SK-N-SH (cell line): ENCODE measurements at regions not wholly inside any gene's neighbourhood (a gene's known extent, or its start where the extent isn't known, plus 50 kb on each side); places are given as distances from the start of the nearest gene placed in this dataset.

Experiments
- CHD2 ChIP-seq: fragments of 150-350 bp; IDR thresholded peaks from 2 replicates; pipeline ENCODE4 v1.6.1; 2018; ENCODE audit warnings: low read length; ENCODE audit not compliant: partially characterized antibody
- CTCF ChIP-seq: fragments of 200-600 bp; sonication (generic); IDR thresholded peaks from 2 replicates; pipeline ENCODE4 v1.6.1; 2017; ENCODE audit warnings: antibody characterized with exemption, mild to moderate bottlenecking, moderate library complexity
- EP300 ChIP-seq, 2 experiments: IDR thresholded peaks; 2 replicates each; pipeline versions ENCODE4 v1.4.0 to v1.6.1; 2012; ENCODE audit warnings: borderline replicate concordance in 1 of 2, low read depth in 1 of 2, low read length in 1 of 2
- FOXJ3 ChIP-seq: sonication (generic); formaldehyde crosslinking; IDR thresholded peaks from 2 replicates; pipeline ENCODE4 v1.5.1; 2020; ENCODE audit warnings: mild to moderate bottlenecking, missing genetic modification reagents
- JUND ChIP-seq: IDR thresholded peaks from 2 replicates; pipeline ENCODE4 v1.4.0; 2012
- NRF1 ChIP-seq: IDR thresholded peaks from 2 replicates; pipeline ENCODE4 v1.6.1; 2012; ENCODE audit warnings: low read depth, mild to moderate bottlenecking, low read length
- POLR2AphosphoS5 ChIP-seq: IDR thresholded peaks from 2 replicates; pipeline ENCODE4 v1.6.1; 2012; ENCODE audit warnings: low read depth, low read length
- RAD21 ChIP-seq: IDR thresholded peaks from 2 replicates; pipeline ENCODE4 v1.6.1; 2012; ENCODE audit warnings: mild to moderate bottlenecking, low read length
- RCOR1 ChIP-seq: fragments of 150-350 bp; IDR thresholded peaks from 2 replicates; pipeline ENCODE4 v1.6.1; 2017; ENCODE audit warnings: antibody characterized with exemption, low read length
- REST ChIP-seq: IDR thresholded peaks from 2 replicates; pipeline ENCODE4 v1.6.1; 2012; ENCODE audit warnings: mild to moderate bottlenecking, low read depth, low read length, moderate library complexity
- SIN3A ChIP-seq: IDR thresholded peaks from 2 replicates; pipeline ENCODE4 v1.6.1; 2012; ENCODE audit warnings: low read depth, mild to moderate bottlenecking, low read length, moderate library complexity, borderline replicate concordance
- SMC3 ChIP-seq: IDR thresholded peaks from 2 replicates; pipeline ENCODE4 v1.6.1; 2012; ENCODE audit warnings: low read depth, low read length, improper control_type of control experiment
- YY1 ChIP-seq: IDR thresholded peaks from 2 replicates; pipeline ENCODE4 v1.4.0; 2012; ENCODE audit warnings: low read depth, mild to moderate bottlenecking

GRCh38 chr2:83787189-83787588 lies 671.9 kb downstream of the SUCLG1 start:
- TF ChIP-seq CTCF (no peak), RCOR1 (no peak), CHD2 (no peak), YY1 (no peak), FOXJ3 (CRISPR knock-in tag) (no peak), POLR2AphosphoS5 (no peak), NRF1 (no peak), EP300 (IDR thresholded peaks at IDR 0.05; ENCODE audit: borderline replicate concordance in 1 of 2, low read depth in 1 of 2, low read length in 1 of 2) (no peak), SMC3 (no peak), REST (no peak), SIN3A (no peak), JUND (no peak), RAD21 (no peak)
